ENCODE measurements at regions not wholly inside any gene's neighbourhood (a gene's known extent, or its start where the extent isn't known, plus 50 kb on each side); places are given as distances from the start of the nearest gene placed in this dataset.
"Not testable (repeated sequence)": the region's sequence is repeated elsewhere in the genome, so short reads cannot be mapped to it uniquely, and the experiment has no call there.

DNA sequence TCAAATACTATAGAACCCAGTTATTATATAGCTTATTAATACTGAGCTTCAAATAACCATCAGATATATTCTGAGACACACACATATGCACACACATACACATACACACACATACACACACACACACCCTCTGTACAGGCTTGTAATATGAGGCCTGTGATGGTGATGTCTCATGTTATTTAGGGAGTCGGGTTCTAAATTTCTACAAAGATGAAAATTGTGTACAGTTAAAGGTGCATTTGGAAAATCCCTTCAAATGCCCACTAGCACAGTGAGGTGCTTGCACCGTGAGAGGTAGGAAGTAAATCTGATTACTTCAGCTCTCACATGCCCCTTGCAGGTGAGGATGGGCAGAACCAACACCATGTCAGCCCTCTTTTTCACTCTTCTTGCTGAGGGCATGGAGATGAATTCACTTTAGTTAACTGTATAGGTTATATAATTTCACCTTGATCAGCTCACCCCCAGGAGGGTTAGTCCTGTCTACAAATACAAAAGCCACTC, 294.5 kb upstream of the PROK2 start:
- Mint-ChIP-seq H3K27me3 (ENCODE audit: insufficient read depth, unreplicated experiment) (peaks cover 15% of the 10 kb centered on the region), H3K4me1 (ENCODE audit: insufficient read depth, unreplicated experiment) (no peaks in the 10 kb centered on the region), H3K9me3 (ENCODE audit: unreplicated experiment) (no peaks in the 10 kb centered on the region), H3K27ac (ENCODE audit: low read depth, unreplicated experiment) (no peak overlapping the region), H3K36me3 (ENCODE audit: insufficient read depth, unreplicated experiment) (no peaks in the 10 kb centered on the region), H3K4me3 (ENCODE audit: unreplicated experiment) (no peak overlapping the region)
- BruUV-seq (replicated peaks) = no TSS peak
- no peak for DNase-seq (ENCODE audit: unreplicated experiment)
- POLR2A ChIA-PET = no interaction called here
- TF ChIP-seq CTCF (IDR thresholded peaks at IDR 0.05; ENCODE audit: unreplicated experiment) = no peak
- CTCF ChIA-PET = interaction anchor here (0.7 kb wide), 1 partner anchor 117 kb away, joined by 3 read pairs; no protein-coding TSS in a partner anchor
- intact Hi-C loops (cut with micrococcal nuclease) = no loop called here

GRCh38 chr3:72078676-72079368, 293.9 kb upstream of the PROK2 start:
- DNase-seq (ENCODE audit: unreplicated experiment) = no peak
- H3K36me3 Mint-ChIP-seq (ENCODE audit: insufficient read depth, unreplicated experiment) = no peaks in the 10 kb centered on the region
- no peak overlapping the region for H3K4me3 Mint-ChIP-seq (ENCODE audit: unreplicated experiment)
- intact Hi-C loops (cut with micrococcal nuclease) = no loop called here
- no peak for TF ChIP-seq CTCF (IDR thresholded peaks at IDR 0.05; ENCODE audit: unreplicated experiment)
- BruUV-seq (replicated peaks) = no TSS peak
- H3K27me3 Mint-ChIP-seq (ENCODE audit: insufficient read depth, unreplicated experiment) = peaks cover 15% of the 10 kb centered on the region
- POLR2A ChIA-PET = no interaction called here
- H3K9me3 Mint-ChIP-seq (ENCODE audit: unreplicated experiment) = no peaks in the 10 kb centered on the region
- no peaks in the 10 kb centered on the region for H3K4me1 Mint-ChIP-seq (ENCODE audit: insufficient read depth, unreplicated experiment)
- no peak overlapping the region for H3K27ac Mint-ChIP-seq (ENCODE audit: low read depth, unreplicated experiment)
- CTCF ChIA-PET = interaction anchor here (0.7 to 0.9 kb wide), 3 partner anchors 28 to 116 kb away, joined by 3 read pairs; no protein-coding TSS in a partner anchor

GRCh38 chr3:72077473-72078259, 292.7 kb upstream of the PROK2 start:
- Mint-ChIP-seq H3K9me3 (ENCODE audit: unreplicated experiment) (no peaks in the 10 kb centered on the region), H3K27ac (ENCODE audit: low read depth, unreplicated experiment) (no peak overlapping the region), H3K27me3 (ENCODE audit: insufficient read depth, unreplicated experiment) (peaks cover 15% of the 10 kb centered on the region), H3K4me1 (ENCODE audit: insufficient read depth, unreplicated experiment) (no peaks in the 10 kb centered on the region), H3K4me3 (ENCODE audit: unreplicated experiment) (no peak overlapping the region), H3K36me3 (ENCODE audit: insufficient read depth, unreplicated experiment) (no peaks in the 10 kb centered on the region)
- ChIA-PET POLR2A (no interaction called here), CTCF (interaction anchor here (0.6 to 0.9 kb wide), 4 partner anchors 29 to 384 kb away, joined by 3 to 5 read pairs (median 3); no protein-coding TSS in a partner anchor)
- DNase-seq (ENCODE audit: unreplicated experiment) = no peak
- intact Hi-C loops (cut with micrococcal nuclease) = no loop called here
- BruUV-seq (replicated peaks) = no TSS peak
- no peak for TF ChIP-seq CTCF (IDR thresholded peaks at IDR 0.05; ENCODE audit: unreplicated experiment)

GRCh38 chr3:72075848-72076247, 290.9 kb upstream of the PROK2 start:
- H3K9me3 Mint-ChIP-seq (ENCODE audit: unreplicated experiment); intact Hi-C loops (cut with micrococcal nuclease); H3K4me1 Mint-ChIP-seq (ENCODE audit: insufficient read depth, unreplicated experiment); H3K36me3 Mint-ChIP-seq (ENCODE audit: insufficient read depth, unreplicated experiment); BruUV-seq (replicated peaks); POLR2A ChIA-PET; DNase-seq (ENCODE audit: unreplicated experiment); H3K4me3 Mint-ChIP-seq (ENCODE audit: unreplicated experiment); H3K27ac Mint-ChIP-seq (ENCODE audit: low read depth, unreplicated experiment); CTCF ChIA-PET: not testable (repeated sequence)
- peaks cover 15% of the 10 kb centered on the region for H3K27me3 Mint-ChIP-seq (ENCODE audit: insufficient read depth, unreplicated experiment)

All from MCF 10A (cell line).